ENCODE measurements at regions not wholly inside any gene's neighbourhood (a gene's known extent, or its start where the extent isn't known, plus 50 kb on each side); places are given as distances from the start of the nearest gene placed in this dataset.

DNA sequence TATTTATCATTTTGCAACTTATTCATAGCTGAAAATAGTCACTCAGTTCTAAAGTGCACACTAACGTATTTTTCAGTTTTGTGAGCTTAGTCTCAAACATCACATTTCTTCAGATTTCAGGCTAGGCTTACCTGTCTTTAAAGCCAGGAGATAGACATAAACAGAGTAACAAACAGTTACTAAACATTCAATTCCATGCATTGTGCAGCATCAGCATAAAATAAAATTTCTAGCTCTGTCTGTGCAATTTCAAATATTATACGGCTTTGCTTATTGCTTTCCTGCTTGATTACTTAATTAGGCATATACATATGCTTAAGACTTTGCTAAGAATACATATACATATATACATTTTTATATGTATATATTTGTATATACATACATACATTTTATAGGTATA, 637.0 kb downstream of the NR4A2 start:
- Histone ChIP-seq H2AFZ (ENCODE audit: insufficient read depth, low read depth, low read length, poor library complexity, severe bottlenecking) (no peak overlapping the region), H3K4me2 (replicated peaks; ENCODE audit: low read depth, low read length, poor library complexity, severe bottlenecking) (no peak overlapping the region), H4K20me1 (ENCODE audit: control insufficient read depth, insufficient read depth, low read length, poor library complexity, severe bottlenecking) (no peaks in the 10 kb centered on the region), H3K4me1 (ENCODE audit: control insufficient read depth in 2 of 2, insufficient read depth in 2 of 2, low read length in 2 of 2) (no peaks in the 10 kb centered on the region), H3K4me3 (ENCODE audit: control extremely low read depth in 1 of 5, extremely low read depth in 1 of 5, insufficient read depth in 1 of 5, low read depth in 2 of 5, low read length in 4 of 5) (no peak overlapping the region), H3K27me3 (replicated peaks in 1 of 4; ENCODE audit: control extremely low read depth in 1 of 4, control insufficient read depth in 3 of 4, insufficient read depth in 4 of 4, low read length in 3 of 4) (no peaks in the 10 kb centered on the region), H3K79me2 (ENCODE audit: control insufficient read depth, insufficient read depth, low read length) (no peaks in the 10 kb centered on the region), H3K36me3 (replicated peaks in 1 of 2; ENCODE audit: control extremely low read depth in 1 of 2, control insufficient read depth in 1 of 2, extremely low read depth in 1 of 2, insufficient read depth in 2 of 2, low read length in 1 of 2) (no peaks in the 10 kb centered on the region), H3K9ac (ENCODE audit: low read length) (no peak overlapping the region), H3K27ac (ENCODE audit: low read length in 2 of 2) (no peak overlapping the region), H3K9me3 (ENCODE audit: control extremely low read depth in 1 of 3, control insufficient read depth in 2 of 3, insufficient read depth in 1 of 3, low read length in 2 of 3) (no peaks in the 10 kb centered on the region)
- TF ChIP-seq CTCF (IDR thresholded peaks at IDR 0.05) (no peak), EZH2 (IDR thresholded peaks at IDR 0.05; ENCODE audit: borderline replicate concordance, insufficient read depth, low read depth, low read length, poor library complexity, severe bottlenecking) (no peak)
- ChIA-PET CTCF (no interaction called here), POLR2A (no interaction called here)
- Mint-ChIP-seq H3K27me3 (no peaks in the 10 kb centered on the region), H3K4me3 (no peak overlapping the region), H3K27ac (no peak overlapping the region), H3K9me3 (ENCODE audit: insufficient read depth) (no peaks in the 10 kb centered on the region), H3K4me1 (peaks cover 2% of the 10 kb centered on the region)
- DNase-seq = no peak
- WGBS (ENCODE audit: insufficient coverage) = 82% methylated on average over 1 of the region's 2 CpGs
- ATAC-seq (ENCODE audit: low read depth) = no peak
- intact Hi-C loops (cut with micrococcal nuclease) = no loop called here

DNA sequence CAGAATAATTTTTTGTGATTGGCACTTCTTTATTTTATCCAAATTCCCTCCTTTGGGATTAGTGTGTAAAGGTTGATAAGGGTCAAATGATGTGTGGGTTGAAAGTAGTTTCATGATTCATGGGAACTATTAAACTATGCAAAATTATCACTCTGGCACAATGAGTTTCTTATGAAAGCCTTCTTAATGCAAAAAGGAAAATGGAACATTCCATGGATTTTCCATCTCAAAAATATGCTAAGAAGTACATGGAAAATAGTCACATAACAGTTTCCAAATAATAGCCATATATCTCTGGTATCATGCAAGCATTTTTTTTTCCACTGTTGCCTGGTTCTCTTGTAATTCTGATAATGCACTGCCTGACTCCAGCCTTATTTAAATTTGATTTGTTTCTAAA, 639.7 kb downstream of the NR4A2 start:
- Mint-ChIP-seq H3K4me3 (no peak overlapping the region), H3K27ac (no peak overlapping the region), H3K4me1 (peaks cover 2% of the 10 kb centered on the region), H3K27me3 (no peaks in the 10 kb centered on the region), H3K9me3 (ENCODE audit: insufficient read depth) (no peaks in the 10 kb centered on the region)
- no peaks in the 10 kb centered on the region for H3K9me3 ChIP-seq (ENCODE audit: control extremely low read depth in 1 of 3, control insufficient read depth in 2 of 3, insufficient read depth in 1 of 3, low read length in 2 of 3)
- ChIA-PET POLR2A (no interaction called here), CTCF (no interaction called here)
- H2AFZ ChIP-seq (ENCODE audit: insufficient read depth, low read depth, low read length, poor library complexity, severe bottlenecking) = no peak overlapping the region
- H3K27ac ChIP-seq (ENCODE audit: low read length in 2 of 2) = no peak overlapping the region
- no peaks in the 10 kb centered on the region for H4K20me1 ChIP-seq (ENCODE audit: control insufficient read depth, insufficient read depth, low read length, poor library complexity, severe bottlenecking)
- intact Hi-C loops (cut with micrococcal nuclease) = no loop called here
- H3K36me3 ChIP-seq (replicated peaks in 1 of 2; ENCODE audit: control extremely low read depth in 1 of 2, control insufficient read depth in 1 of 2, extremely low read depth in 1 of 2, insufficient read depth in 2 of 2, low read length in 1 of 2) = no peaks in the 10 kb centered on the region
- no peak for DNase-seq
- H3K4me2 ChIP-seq (replicated peaks; ENCODE audit: low read depth, low read length, poor library complexity, severe bottlenecking) = no peak overlapping the region
- ATAC-seq (ENCODE audit: low read depth) = no peak
- TF ChIP-seq CTCF (IDR thresholded peaks at IDR 0.05) = no peak
- TF ChIP-seq EZH2 (IDR thresholded peaks at IDR 0.05; ENCODE audit: borderline replicate concordance, insufficient read depth, low read depth, low read length, poor library complexity, severe bottlenecking) = no peak
- no peak overlapping the region for H3K4me3 ChIP-seq (ENCODE audit: control extremely low read depth in 1 of 5, extremely low read depth in 1 of 5, insufficient read depth in 1 of 5, low read depth in 2 of 5, low read length in 4 of 5)
- H3K27me3 ChIP-seq (replicated peaks in 1 of 4; ENCODE audit: control extremely low read depth in 1 of 4, control insufficient read depth in 3 of 4, insufficient read depth in 4 of 4, low read length in 3 of 4) = no peaks in the 10 kb centered on the region
- H3K79me2 ChIP-seq (ENCODE audit: control insufficient read depth, insufficient read depth, low read length) = no peaks in the 10 kb centered on the region
- no peak overlapping the region for H3K9ac ChIP-seq (ENCODE audit: low read length)
- H3K4me1 ChIP-seq (ENCODE audit: control insufficient read depth in 2 of 2, insufficient read depth in 2 of 2, low read length in 2 of 2) = no peaks in the 10 kb centered on the region

Measured in B cell (primary cell).